Astrocyte (in vitro differentiated cells and primary cell): ENCODE measurements at regions not wholly inside any gene's neighbourhood (a gene's known extent, or its start where the extent isn't known, plus 50 kb on each side); places are given as distances from the start of the nearest gene placed in this dataset.

Experiments
- EZH2 ChIP-seq: IDR thresholded peaks from 2 replicates; pipeline ENCODE4 v1.6.1; 2012; ENCODE audit warnings: mild to moderate bottlenecking, low read length, inconsistent platforms; ENCODE audit not compliant: insufficient read depth
- TF ChIP-seq, protein P1 (sequence below): IDR thresholded peaks from 2 replicates; pipeline ENCODE4 v1.5.1; 2011; ENCODE audit warnings: low read depth, mild to moderate bottlenecking, inconsistent platforms, low read length, moderate library complexity; ENCODE audit not compliant: insufficient read depth

DNA sequence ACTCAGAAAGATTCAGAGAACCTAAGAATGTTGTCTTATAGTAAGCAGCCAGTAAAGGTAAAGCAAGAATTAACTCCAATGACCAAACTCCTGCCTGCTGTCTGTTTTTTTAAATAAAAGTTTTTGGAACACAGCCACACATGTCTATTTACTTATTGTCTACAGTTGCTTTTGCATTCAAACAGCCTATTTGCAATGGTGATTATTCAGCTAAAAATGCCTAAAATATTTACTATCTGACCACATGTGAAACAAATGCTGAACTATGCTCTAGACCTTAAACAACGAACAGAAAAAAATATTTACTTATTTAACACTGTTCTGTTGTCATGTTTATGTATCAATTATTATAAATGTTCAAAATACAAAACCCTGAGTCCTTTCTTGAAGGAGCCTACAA lies 1246.6 kb downstream of the FAM181B start:
- TF ChIP-seq, protein P1, sequence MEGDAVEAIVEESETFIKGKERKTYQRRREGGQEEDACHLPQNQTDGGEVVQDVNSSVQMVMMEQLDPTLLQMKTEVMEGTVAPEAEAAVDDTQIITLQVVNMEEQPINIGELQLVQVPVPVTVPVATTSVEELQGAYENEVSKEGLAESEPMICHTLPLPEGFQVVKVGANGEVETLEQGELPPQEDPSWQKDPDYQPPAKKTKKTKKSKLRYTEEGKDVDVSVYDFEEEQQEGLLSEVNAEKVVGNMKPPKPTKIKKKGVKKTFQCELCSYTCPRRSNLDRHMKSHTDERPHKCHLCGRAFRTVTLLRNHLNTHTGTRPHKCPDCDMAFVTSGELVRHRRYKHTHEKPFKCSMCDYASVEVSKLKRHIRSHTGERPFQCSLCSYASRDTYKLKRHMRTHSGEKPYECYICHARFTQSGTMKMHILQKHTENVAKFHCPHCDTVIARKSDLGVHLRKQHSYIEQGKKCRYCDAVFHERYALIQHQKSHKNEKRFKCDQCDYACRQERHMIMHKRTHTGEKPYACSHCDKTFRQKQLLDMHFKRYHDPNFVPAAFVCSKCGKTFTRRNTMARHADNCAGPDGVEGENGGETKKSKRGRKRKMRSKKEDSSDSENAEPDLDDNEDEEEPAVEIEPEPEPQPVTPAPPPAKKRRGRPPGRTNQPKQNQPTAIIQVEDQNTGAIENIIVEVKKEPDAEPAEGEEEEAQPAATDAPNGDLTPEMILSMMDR: no peak
- TF ChIP-seq EZH2: no peak
